ENCODE measurements at regions not wholly inside any gene's neighbourhood (a gene's known extent, or its start where the extent isn't known, plus 50 kb on each side); places are given as distances from the start of the nearest gene placed in this dataset.

GRCh38 chr7:53900856-53901528 is 641.2 kb upstream of the VSTM2A start:
- TF ChIP-seq CTCF (IDR thresholded peaks at IDR 0.05), result no peak
- no peak for TF ChIP-seq POLR2A (IDR thresholded peaks at IDR 0.05)
- Histone ChIP-seq H3K4me3 (no peak overlapping the region), H3K27ac (no peak overlapping the region), H3K9me3 (replicated peaks in 1 of 3) (no peaks in the 10 kb centered on the region), H3K27me3 (no peaks in the 10 kb centered on the region), H3K4me1 (replicated peaks in 1 of 2) (no peaks in the 10 kb centered on the region), H3K36me3 (replicated peaks in 1 of 2) (no peaks in the 10 kb centered on the region)
- intact Hi-C loops (cut with DNase I), result no loop called here
- DNase-seq, result no peak
- WGBS, 4 donors, result 82 to 85% (median 84%) methylated on average over 9 of the region's 9 CpGs

GRCh38 chr7:53904355-53904754 is 637.8 kb upstream of the VSTM2A start:
- 54 to 82% (median 62%) methylated on average over 1 to 3 of the region's 3 CpGs for WGBS, 4 donors
- no peak for DNase-seq
- H3K4me1 ChIP-seq (replicated peaks in 1 of 2), result no peaks in the 10 kb centered on the region
- H3K9me3 ChIP-seq (replicated peaks in 1 of 3), result no peaks in the 10 kb centered on the region
- no peaks in the 10 kb centered on the region for H3K27me3 ChIP-seq
- H3K4me3 ChIP-seq, result no peak overlapping the region
- no peak overlapping the region for H3K27ac ChIP-seq
- no peaks in the 10 kb centered on the region for H3K36me3 ChIP-seq (replicated peaks in 1 of 2)
- TF ChIP-seq CTCF (IDR thresholded peaks at IDR 0.05) (no peak), POLR2A (IDR thresholded peaks at IDR 0.05) (no peak)
- intact Hi-C loops (cut with DNase I), result no loop called here

DNA sequence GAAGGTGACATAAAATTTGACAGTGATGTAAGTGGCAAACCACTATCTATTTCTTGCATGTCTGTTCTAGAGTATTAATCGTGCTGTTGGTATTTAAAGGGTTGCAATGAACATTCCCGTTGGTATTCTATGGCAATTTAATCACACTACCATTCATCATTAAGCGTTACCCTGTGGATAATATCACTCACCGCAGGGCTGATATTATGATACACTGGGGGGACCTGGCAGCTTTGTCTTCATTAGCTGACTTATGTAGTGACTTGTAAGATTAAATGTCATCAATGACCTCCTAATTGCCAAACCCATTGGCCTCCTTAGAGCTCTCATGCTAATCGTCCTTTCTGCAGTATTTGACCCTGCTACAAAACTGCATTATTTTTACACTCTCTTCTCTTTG is 624.5 kb upstream of the VSTM2A start:
- Histone ChIP-seq H3K9me3 (replicated peaks in 1 of 3) (no peaks in the 10 kb centered on the region), H3K27me3 (no peaks in the 10 kb centered on the region), H3K27ac (no peak overlapping the region), H3K4me3 (no peak overlapping the region), H3K36me3 (replicated peaks in 1 of 2) (no peaks in the 10 kb centered on the region), H3K4me1 (replicated peaks in 1 of 2) (no peaks in the 10 kb centered on the region)
- TF ChIP-seq POLR2A (IDR thresholded peaks at IDR 0.05) (no peak), CTCF (IDR thresholded peaks at IDR 0.05) (no peak)
- WGBS, 4 donors, result 54 to 67% (median 62%) methylated on average over 5 of the region's 5 CpGs
- no peak for DNase-seq
- intact Hi-C loops (cut with DNase I), result no loop called here

DNA sequence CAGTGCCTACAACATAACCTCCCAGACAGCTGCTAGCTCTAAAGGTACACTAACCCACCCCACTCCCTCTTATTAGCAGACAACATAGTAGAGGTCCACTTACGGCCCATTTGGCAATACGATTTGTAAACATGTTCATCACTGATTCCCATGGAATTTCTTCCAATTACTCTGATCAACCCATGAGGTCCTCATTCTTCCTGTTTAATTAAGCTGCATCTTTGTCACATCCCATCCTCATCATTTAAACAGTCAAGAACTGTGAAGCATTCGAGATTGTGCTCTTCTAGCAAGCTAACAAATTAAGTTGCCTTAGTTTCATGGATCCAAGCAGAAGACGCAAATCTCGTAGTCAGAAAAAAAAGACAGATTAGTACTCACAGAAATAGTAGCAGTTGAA is 622.2 kb upstream of the VSTM2A start:
- Histone ChIP-seq H3K4me3 (no peak overlapping the region), H3K27ac (no peak overlapping the region), H3K4me1 (replicated peaks in 1 of 2) (no peaks in the 10 kb centered on the region), H3K27me3 (no peaks in the 10 kb centered on the region), H3K36me3 (replicated peaks in 1 of 2) (no peaks in the 10 kb centered on the region), H3K9me3 (replicated peaks in 1 of 3) (no peaks in the 10 kb centered on the region)
- no peak for TF ChIP-seq POLR2A (IDR thresholded peaks at IDR 0.05)
- TF ChIP-seq CTCF (IDR thresholded peaks at IDR 0.05), result no peak
- DNase-seq, result no peak
- intact Hi-C loops (cut with DNase I), result no loop called here
- 77 to 85% (median 82%) methylated on average over 5 of the region's 5 CpGs for WGBS, 4 donors

Measured in adrenal gland (tissue), 9 donors.